ENCODE measurements at regions not wholly inside any gene's neighbourhood (a gene's known extent, or its start where the extent isn't known, plus 50 kb on each side); places are given as distances from the start of the nearest gene placed in this dataset.

- H3K36me3 ChIP-seq, result no peaks in the 10 kb centered on the region
- no peaks in the 10 kb centered on the region for H3K27me3 ChIP-seq
- no peaks in the 10 kb centered on the region for H3K9me3 ChIP-seq (replicated peaks)
- no peak for DNase-seq
- H3K27ac ChIP-seq, result no peak overlapping the region
- H3K4me3 ChIP-seq, result no peak overlapping the region
- no peaks in the 10 kb centered on the region for H3K4me1 ChIP-seq
Measured at GRCh38 chr1:189530162-189530561, 947.5 kb downstream of the BRINP3 start.

DNA sequence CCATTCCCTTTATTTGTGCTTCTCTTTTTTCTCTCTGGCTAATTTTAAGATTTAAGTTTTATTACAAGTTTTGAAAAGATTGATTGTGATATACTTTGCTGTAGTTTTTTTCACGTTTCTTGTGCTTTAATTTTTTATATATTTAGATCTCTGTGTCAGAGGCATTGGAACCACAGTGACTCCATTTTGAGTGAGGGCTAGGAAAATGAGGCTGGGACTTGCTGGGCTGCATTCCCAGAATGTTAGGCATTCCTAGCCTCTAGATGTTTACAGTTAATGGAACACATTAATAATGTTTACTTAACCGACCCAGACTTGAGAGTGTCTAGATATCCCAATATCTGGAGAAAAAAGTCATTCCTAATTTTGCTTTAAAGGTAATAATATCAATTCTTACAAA is 939.4 kb downstream of the BRINP3 start:
- Histone ChIP-seq H3K27ac (no peak overlapping the region), H3K27me3 (no peaks in the 10 kb centered on the region), H3K36me3 (no peaks in the 10 kb centered on the region), H3K9me3 (replicated peaks) (no peaks in the 10 kb centered on the region), H3K4me3 (no peak overlapping the region), H3K4me1 (no peaks in the 10 kb centered on the region)
- DNase-seq, result no peak

- Histone ChIP-seq H3K27me3 (no peaks in the 10 kb centered on the region), H3K4me1 (no peaks in the 10 kb centered on the region), H3K4me3 (no peak overlapping the region), H3K27ac (no peak overlapping the region), H3K9me3 (replicated peaks) (no peaks in the 10 kb centered on the region), H3K36me3 (no peaks in the 10 kb centered on the region)
- no peak for DNase-seq
Measured at GRCh38 chr1:189550498-189550897, 927.2 kb downstream of the BRINP3 start.

DNA sequence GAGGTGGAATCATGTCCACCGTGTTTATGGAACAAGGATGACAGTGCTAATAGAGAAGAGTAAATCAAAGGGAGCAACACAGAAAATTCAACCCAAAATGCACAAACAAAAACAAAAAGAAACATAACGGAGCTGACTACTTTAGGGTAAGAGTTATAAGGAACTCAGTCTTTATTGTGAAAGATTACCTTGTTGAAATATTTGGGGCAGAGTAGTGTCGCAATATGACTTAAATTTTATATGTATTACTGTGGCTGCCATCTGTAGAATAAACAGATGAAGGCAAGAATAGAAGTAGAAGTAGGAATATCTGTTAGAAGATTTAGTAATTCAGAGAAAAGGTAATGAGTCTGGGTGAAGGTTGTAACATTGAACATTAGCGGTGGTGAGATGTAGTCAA is 913.9 kb downstream of the BRINP3 start:
- H3K9me3 ChIP-seq (replicated peaks), result no peaks in the 10 kb centered on the region
- no peaks in the 10 kb centered on the region for H3K4me1 ChIP-seq
- no peaks in the 10 kb centered on the region for H3K36me3 ChIP-seq
- no peaks in the 10 kb centered on the region for H3K27me3 ChIP-seq
- H3K27ac ChIP-seq, result no peak overlapping the region
- DNase-seq, result no peak
- H3K4me3 ChIP-seq, result no peak overlapping the region

- no peak for DNase-seq
- Histone ChIP-seq H3K27ac (no peak overlapping the region), H3K36me3 (no peaks in the 10 kb centered on the region), H3K4me1 (no peaks in the 10 kb centered on the region), H3K9me3 (replicated peaks) (no peaks in the 10 kb centered on the region), H3K27me3 (no peaks in the 10 kb centered on the region), H3K4me3 (no peak overlapping the region)
Measured at GRCh38 chr1:189567890-189568289, 909.8 kb downstream of the BRINP3 start.

DNA sequence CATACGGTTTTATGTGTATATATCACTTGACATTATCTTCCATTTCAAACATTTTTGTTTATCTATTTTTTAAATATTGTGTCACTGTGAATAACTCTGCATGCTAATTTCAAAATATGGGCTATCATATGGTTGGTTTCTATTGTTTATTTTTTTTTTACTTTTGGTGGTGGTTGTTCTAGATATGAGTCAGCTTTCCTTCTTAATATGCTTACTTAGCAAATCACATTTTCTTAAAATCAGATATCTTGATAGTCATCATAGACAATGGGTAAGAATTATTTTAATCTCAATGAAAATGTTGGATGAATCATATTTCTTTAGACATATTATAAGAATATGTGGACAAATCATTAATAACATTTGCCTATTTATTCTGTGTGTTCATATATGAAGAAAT is 881.5 kb downstream of the BRINP3 start:
- DNase-seq, result no peak

GRCh38 chr1:189597083-189597482 is 880.6 kb downstream of the BRINP3 start:
- Histone ChIP-seq H3K4me3 (no peak overlapping the region), H3K4me1 (no peaks in the 10 kb centered on the region), H3K9me3 (replicated peaks) (no peaks in the 10 kb centered on the region), H3K36me3 (no peaks in the 10 kb centered on the region), H3K27ac (no peak overlapping the region), H3K27me3 (no peaks in the 10 kb centered on the region)
- DNase-seq, result no peak

More for the DNA sequence above, 881.5 kb downstream of the BRINP3 start:
- H3K36me3 ChIP-seq, result no peaks in the 10 kb centered on the region
- H3K27ac ChIP-seq, result no peak overlapping the region
- H3K4me1 ChIP-seq, result no peaks in the 10 kb centered on the region
- H3K4me3 ChIP-seq, result no peak overlapping the region
- H3K9me3 ChIP-seq (replicated peaks), result no peaks in the 10 kb centered on the region
- no peaks in the 10 kb centered on the region for H3K27me3 ChIP-seq

DNA sequence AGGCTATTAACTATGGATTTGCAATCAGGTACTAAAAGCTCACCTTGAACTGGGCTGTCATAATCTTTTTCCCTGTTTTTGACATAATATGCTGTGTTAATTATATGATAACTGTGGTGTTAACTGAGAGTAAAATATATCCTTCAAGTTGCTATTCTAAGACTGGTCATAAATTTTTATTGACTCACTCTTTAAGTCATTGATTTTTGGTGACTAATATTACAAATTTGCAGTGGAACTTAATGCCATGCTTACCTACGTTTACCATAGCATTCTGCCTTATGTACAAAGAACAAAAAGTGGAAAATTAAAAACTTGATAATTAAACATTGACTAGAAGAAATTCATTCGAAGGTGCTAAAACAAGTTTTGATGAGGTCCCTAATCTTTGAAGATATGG is 872.4 kb downstream of the BRINP3 start:
- H3K36me3 ChIP-seq, result no peaks in the 10 kb centered on the region
- H3K27me3 ChIP-seq, result no peaks in the 10 kb centered on the region
- H3K9me3 ChIP-seq (replicated peaks), result no peaks in the 10 kb centered on the region
- no peak for DNase-seq
- no peak overlapping the region for H3K27ac ChIP-seq
- H3K4me1 ChIP-seq, result no peaks in the 10 kb centered on the region
- H3K4me3 ChIP-seq, result no peak overlapping the region

DNA sequence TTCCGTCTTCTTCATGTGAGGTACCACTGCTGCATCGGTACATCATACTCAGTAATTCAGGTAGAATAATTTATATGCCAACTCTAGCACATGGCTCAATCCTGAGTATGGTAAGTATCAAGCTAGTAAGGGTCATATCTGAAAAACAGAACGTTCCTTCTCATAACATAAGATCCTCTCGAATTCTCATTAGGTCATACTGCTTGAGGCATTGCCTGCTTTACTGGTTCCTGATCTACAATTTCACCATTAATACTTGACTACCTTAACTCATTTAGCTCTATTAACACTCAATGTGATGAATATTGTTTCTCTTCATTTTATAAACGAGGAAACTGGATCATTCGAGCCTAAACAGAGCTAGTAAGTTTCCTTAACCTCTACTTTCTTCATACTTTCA is 871.6 kb downstream of the BRINP3 start:
- Histone ChIP-seq H3K36me3 (no peaks in the 10 kb centered on the region), H3K27ac (no peak overlapping the region), H3K4me3 (no peak overlapping the region), H3K4me1 (no peaks in the 10 kb centered on the region), H3K27me3 (no peaks in the 10 kb centered on the region), H3K9me3 (replicated peaks) (no peaks in the 10 kb centered on the region)
- DNase-seq, result no peak

DNA sequence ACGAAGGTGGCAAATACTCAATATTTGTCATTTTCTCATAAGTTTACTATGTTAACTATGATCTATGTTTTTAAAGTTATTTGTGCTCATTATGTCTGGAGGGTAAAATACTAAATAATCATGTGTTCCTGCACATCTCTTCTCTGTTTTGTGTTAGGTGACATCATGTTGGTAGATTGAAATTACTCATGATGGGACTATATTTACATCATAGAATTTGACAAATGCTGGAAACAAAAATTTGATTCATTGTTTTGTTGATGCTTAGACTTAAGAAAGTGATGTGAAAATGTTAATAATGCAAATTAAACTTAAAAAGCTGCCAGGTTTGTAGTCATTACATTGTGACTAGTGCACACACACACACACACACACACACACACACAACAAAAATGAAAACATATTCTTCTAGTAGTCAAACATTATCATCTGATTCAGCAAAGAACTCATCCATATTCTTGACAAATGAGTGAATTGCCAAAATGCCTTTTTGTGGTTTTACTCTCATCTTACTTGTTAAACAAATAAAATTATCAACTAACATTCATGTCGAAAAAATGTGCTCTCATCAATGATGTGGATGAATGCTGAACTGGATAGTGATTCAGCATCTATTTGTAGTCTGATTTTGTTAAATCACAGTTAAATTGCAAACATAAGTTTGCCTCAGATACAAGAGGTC is 870.7 kb downstream of the BRINP3 start:
- Histone ChIP-seq H3K9me3 (replicated peaks) (no peaks in the 10 kb centered on the region), H3K27ac (no peak overlapping the region), H3K4me3 (no peak overlapping the region), H3K36me3 (no peaks in the 10 kb centered on the region), H3K4me1 (no peaks in the 10 kb centered on the region), H3K27me3 (no peaks in the 10 kb centered on the region)
- DNase-seq, result no peak

GRCh38 chr1:189607477-189608096 is 870.1 kb downstream of the BRINP3 start:
- Histone ChIP-seq H3K27ac (no peak overlapping the region), H3K9me3 (replicated peaks) (no peaks in the 10 kb centered on the region)

GRCh38 chr1:189609167-189609566 is 868.5 kb downstream of the BRINP3 start:
- no peaks in the 10 kb centered on the region for H3K27me3 ChIP-seq
- no peak for DNase-seq
- H3K4me3 ChIP-seq, result no peak overlapping the region

More at GRCh38 chr1:189607477-189608096, 870.1 kb downstream of the BRINP3 start:
- Histone ChIP-seq H3K27me3 (no peaks in the 10 kb centered on the region), H3K36me3 (no peaks in the 10 kb centered on the region), H3K4me3 (no peak overlapping the region), H3K4me1 (no peaks in the 10 kb centered on the region)
- DNase-seq, result no peak

GRCh38 chr1:189616893-189617292 is 860.8 kb downstream of the BRINP3 start:
- Histone ChIP-seq H3K27ac (no peak overlapping the region), H3K36me3 (no peaks in the 10 kb centered on the region), H3K9me3 (replicated peaks) (no peaks in the 10 kb centered on the region), H3K4me3 (no peak overlapping the region), H3K27me3 (no peaks in the 10 kb centered on the region), H3K4me1 (no peaks in the 10 kb centered on the region)
- DNase-seq, result no peak

More at GRCh38 chr1:189609167-189609566, 868.5 kb downstream of the BRINP3 start:
- no peaks in the 10 kb centered on the region for H3K36me3 ChIP-seq
- H3K27ac ChIP-seq, result no peak overlapping the region
- H3K9me3 ChIP-seq (replicated peaks), result no peaks in the 10 kb centered on the region
- H3K4me1 ChIP-seq, result no peaks in the 10 kb centered on the region

- Histone ChIP-seq H3K27me3 (no peaks in the 10 kb centered on the region), H3K4me1 (no peaks in the 10 kb centered on the region), H3K36me3 (no peaks in the 10 kb centered on the region), H3K4me3 (no peak overlapping the region), H3K9me3 (replicated peaks) (no peaks in the 10 kb centered on the region), H3K27ac (peak overlapping the region; percentile 21; the same call in 1 of the 2 replicates)
- DNase-seq, result peak; percentile 30 to 55
Measured at GRCh38 chr1:189619682-189620332, 857.9 kb downstream of the BRINP3 start.

GRCh38 chr1:189620471-189620870 is 857.2 kb downstream of the BRINP3 start:
- Histone ChIP-seq H3K36me3 (no peaks in the 10 kb centered on the region), H3K4me1 (no peaks in the 10 kb centered on the region), H3K27me3 (no peaks in the 10 kb centered on the region), H3K27ac (no peak overlapping the region), H3K4me3 (no peak overlapping the region), H3K9me3 (replicated peaks) (no peaks in the 10 kb centered on the region)
- DNase-seq, result no peak
